Adrenal gland (tissue), 9 donors: ENCODE measurements at regions not wholly inside any gene's neighbourhood (a gene's known extent, or its start where the extent isn't known, plus 50 kb on each side); places are given as distances from the start of the nearest gene placed in this dataset.
A peak's percentile ranks its signal among the peaks of the same experiment; 100 is the strongest.

Source experiments
- DNase-seq, 7 donors: peaks; one replicate each; pipeline ENCODE4 v3.0.0-alpha.2; 2019 to 2020
- H3K27ac ChIP-seq, 5 donors: fragments of 200-600 bp; sonication (generic) in 4 of 5; 1 replicate in 3 of 5; 2 replicates in 2 of 5; pipeline versions ENCODE4 v1.5.1 to v1.8.0; 2016 to 2020; ENCODE audit warnings: mild to moderate bottlenecking in 1 of 5
- H3K27me3 ChIP-seq: fragments of 200-600 bp; 2 replicates; pipeline ENCODE4 v1.8.0; 2021
- H3K36me3 ChIP-seq, 2 donors: fragments of 200-600 bp; replicated peaks in 1 of 2; 1 replicate in 1 of 2; 2 replicates in 1 of 2; pipeline versions ENCODE4 v1.5.1 to v1.8.0; 2018 to 2022
- H3K4me1 ChIP-seq, 2 donors: fragments of 200-600 bp; replicated peaks in 1 of 2; 1 replicate in 1 of 2; 2 replicates in 1 of 2; pipeline versions ENCODE4 v1.5.1 to v1.8.0; 2018 to 2021
- H3K4me3 ChIP-seq, 4 donors: fragments of 200-600 bp; sonication (generic) in 3 of 4; one replicate each; pipeline ENCODE4 v1.5.1; 2016 to 2018
- H3K9me3 ChIP-seq, 3 donors: fragments of 200-600 bp; sonication (generic) in 1 of 3; replicated peaks in 1 of 3; 1 replicate in 2 of 3; 2 replicates in 1 of 3; pipeline versions ENCODE4 v1.5.1 to v1.8.0; 2016 to 2021
- CTCF ChIP-seq, 6 experiments: fragments of 450-650 bp in 4 of 6; fragments of 200-600 bp in 2 of 6; sonication (generic) in 1 of 6; IDR thresholded peaks; 1 replicate in 5 of 6; 2 replicates in 1 of 6; pipeline versions ENCODE4 v1.5.1 to v1.8.0; 2016 to 2021; ENCODE audit warnings: antibody characterized with exemption in 6 of 6, mild to moderate bottlenecking in 2 of 6, moderate library complexity in 1 of 6
- POLR2A ChIP-seq, 2 donors: fragments of 450-650 bp; IDR thresholded peaks; one replicate each; pipeline ENCODE4 v1.6.1; 2017; ENCODE audit warnings: antibody characterized with exemption in 2 of 2, mild to moderate bottlenecking in 2 of 2, moderate library complexity in 1 of 2
- WGBS, 4 donors: extraction: QIAGEN DNeasy Blood & Tissue Kit in 2 of 4; methylation state at CpG; one replicate each; pipeline versions ENCODE4 v1.1.5 to v1.1.7; 2013 to 2017; 5-methylcytosine and 5-hydroxymethylcytosine counted together
- intact Hi-C, 2 donors: fragments of 100-400 bp; cut with DNase I; formaldehyde crosslinking; loops; one replicate each; pipeline versions ENCODE4 v1.14.1 to v1.15.0; 2022 to 2023
- donor health status: healthy with polysubstance abuse.
- donor health status: Bipolar disorder and iron deficiency.
- donor health status: DM: yes; HTN: yes; CAD: no.
- donor health status: DM: no; HTN: no; CAD: no.
- donor health status: DM: no; HTN: no; CAD: no.

DNA sequence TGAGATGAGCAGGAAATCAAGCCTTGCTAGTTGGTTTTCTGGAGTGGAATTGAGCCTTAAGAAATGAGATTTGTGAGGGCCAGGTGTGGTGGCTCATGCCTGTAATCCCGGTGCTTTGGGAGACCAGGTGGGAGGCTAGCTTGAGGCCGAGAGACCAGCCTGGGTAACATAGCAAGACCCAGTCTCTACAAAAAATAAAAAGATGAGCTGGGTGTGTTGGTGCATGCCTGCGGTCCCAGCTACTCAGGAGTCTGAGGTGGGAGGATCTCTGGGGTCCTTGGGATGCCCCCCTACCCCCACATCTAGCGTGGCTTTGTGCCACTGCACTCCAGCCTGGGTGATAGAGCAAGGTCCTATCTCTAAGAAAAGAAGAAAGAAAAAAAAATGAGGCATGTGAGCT is 104.2 kb upstream of the RTL1 start:
- Histone ChIP-seq H3K4me3 (no peak overlapping the region), H3K9me3 (no peaks in the 10 kb centered on the region), H3K27ac (no peak overlapping the region), H3K27me3 (no peaks in the 10 kb centered on the region), H3K4me1 (peaks cover 0 to 20% of the 10 kb centered on the region in 2 donors), H3K36me3 (peaks cover 0 to 20% of the 10 kb centered on the region in 2 donors)
- TF ChIP-seq CTCF (IDR thresholded peaks at IDR 0.05) (no peak), POLR2A (IDR thresholded peaks at IDR 0.05) (no peak)
- WGBS, 4 donors: 74 to 93% (median 84%) methylated on average over 4 of the region's 4 CpGs
- DNase-seq: no peak
- intact Hi-C loops: no loop called here

DNA sequence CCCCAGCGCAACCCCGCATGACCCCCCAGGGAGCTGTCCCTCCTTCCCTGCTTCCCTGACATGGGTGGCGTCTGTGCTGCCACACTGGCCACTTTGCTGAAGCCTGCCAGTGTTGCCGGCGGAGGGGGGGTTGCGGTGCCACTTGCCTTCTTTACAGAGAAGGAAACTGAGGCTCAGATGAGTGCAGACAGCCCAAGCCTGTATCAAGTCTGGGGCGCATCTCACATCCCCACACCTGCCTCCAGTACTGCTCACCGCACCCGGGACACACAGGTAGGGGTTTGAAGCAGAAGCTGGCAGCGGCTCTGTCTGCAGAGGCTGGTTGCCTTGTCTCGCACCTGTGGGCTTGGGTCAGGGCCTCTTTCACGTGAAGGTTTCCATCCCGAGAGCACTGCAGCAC is 104.7 kb upstream of the RTL1 start:
- WGBS, 4 donors: 69 to 93% (median 86%) methylated on average over 7 to 13 of the region's 13 CpGs
- Histone ChIP-seq H3K4me3 (no peak overlapping the region), H3K9me3 (no peaks in the 10 kb centered on the region), H3K4me1 (peaks cover 0 to 20% of the 10 kb centered on the region in 2 donors), H3K27me3 (no peaks in the 10 kb centered on the region), H3K36me3 (peaks cover 0 to 18% of the 10 kb centered on the region in 2 donors), H3K27ac (no peak overlapping the region)
- DNase-seq: peak in 2 of 7 donors; percentile 10 to 18
- intact Hi-C loops: no loop called here
- no peak for TF ChIP-seq POLR2A (IDR thresholded peaks at IDR 0.05)
- no peak for TF ChIP-seq CTCF (IDR thresholded peaks at IDR 0.05)

DNA sequence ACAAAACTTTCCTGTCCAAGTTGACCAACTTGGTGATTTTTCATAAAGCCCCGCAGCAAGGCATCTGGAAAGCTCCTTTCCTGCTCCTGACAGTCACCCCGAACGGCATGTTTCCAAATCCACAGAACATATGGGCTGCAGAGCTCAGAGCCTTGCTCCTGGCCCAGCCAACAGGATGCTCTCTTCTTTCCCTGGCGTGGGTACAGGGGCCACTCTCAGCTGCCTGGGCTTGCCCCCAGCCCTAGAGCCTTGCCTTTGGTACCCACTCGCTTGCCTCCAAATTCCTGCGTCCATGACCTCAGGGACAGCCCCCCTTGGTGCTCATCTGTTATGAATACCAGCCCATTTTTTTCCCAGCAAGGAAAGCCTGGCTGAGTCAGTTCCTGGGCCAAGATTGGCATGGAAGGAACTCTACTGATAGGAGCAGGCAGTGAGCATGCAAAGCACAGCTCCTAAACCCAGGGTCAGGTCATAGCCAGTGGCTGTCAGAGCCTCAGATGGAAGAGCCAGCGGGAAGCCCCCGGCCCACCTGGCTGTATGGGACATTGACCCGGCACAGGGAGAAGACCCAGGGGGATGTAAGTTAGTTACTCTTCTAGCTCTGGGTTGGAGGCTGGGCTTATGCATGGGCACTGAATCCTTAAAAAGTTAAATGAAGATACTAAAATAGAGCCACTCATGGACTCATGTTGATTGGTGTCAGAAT is 105.3 kb upstream of the RTL1 start:
- Histone ChIP-seq H3K4me1 (peaks cover 0 to 15% of the 10 kb centered on the region in 2 donors), H3K9me3 (no peaks in the 10 kb centered on the region), H3K27ac (no peak overlapping the region), H3K4me3 (no peak overlapping the region), H3K27me3 (no peaks in the 10 kb centered on the region), H3K36me3 (peaks cover 0 to 18% of the 10 kb centered on the region in 2 donors)
- 80 to 89% (median 87%) methylated on average over 9 of the region's 9 CpGs for WGBS, 4 donors
- intact Hi-C loops: no loop called here
- DNase-seq: peak in 2 of 7 donors; percentile 12 to 17
- no peak for TF ChIP-seq CTCF (IDR thresholded peaks at IDR 0.05)
- no peak for TF ChIP-seq POLR2A (IDR thresholded peaks at IDR 0.05)

GRCh38 chr14:101009531-101009930 is 106.0 kb upstream of the RTL1 start:
- Histone ChIP-seq H3K36me3 (peaks cover 0 to 18% of the 10 kb centered on the region in 2 donors), H3K9me3 (no peaks in the 10 kb centered on the region), H3K4me3 (no peak overlapping the region), H3K27ac (peak overlapping the region in 1 of 5 donors; percentile 21), H3K27me3 (no peaks in the 10 kb centered on the region), H3K4me1 (peaks cover 0 to 12% of the 10 kb centered on the region in 2 donors)
- TF ChIP-seq POLR2A (IDR thresholded peaks at IDR 0.05) (no peak), CTCF (IDR thresholded peaks at IDR 0.05) (no peak)
- intact Hi-C loops: no loop called here
- peak in 1 of 7 donors; percentile 5 for DNase-seq
- 75 to 89% (median 82%) methylated on average over 5 of the region's 5 CpGs for WGBS, 4 donors
